Suprapubic skin (tissue), 3 donors: ENCODE measurements at regions not wholly inside any gene's neighbourhood (a gene's known extent, or its start where the extent isn't known, plus 50 kb on each side); places are given as distances from the start of the nearest gene placed in this dataset.

Experiments
- CTCF ChIP-seq, 2 donors: fragments of 200-600 bp in 1 of 2; fragments of 450-650 bp in 1 of 2; sonication (generic) in 1 of 2; IDR thresholded peaks; one replicate each; pipeline ENCODE4 v1.5.1; 2016 to 2019; ENCODE audit warnings: antibody characterized with exemption in 2 of 2, mild to moderate bottlenecking in 1 of 2, moderate library complexity in 1 of 2
- POLR2A ChIP-seq, 2 donors: fragments of 450-650 bp; IDR thresholded peaks; one replicate each; pipeline ENCODE4 v1.6.1; 2017; ENCODE audit warnings: antibody characterized with exemption in 2 of 2, mild to moderate bottlenecking in 2 of 2, moderate library complexity in 2 of 2

- no peak for TF ChIP-seq POLR2A (IDR thresholded peaks at IDR 0.05)
- no peak for TF ChIP-seq CTCF (IDR thresholded peaks at IDR 0.05)
Measured at GRCh38 chr6:16057446-16057845, 71.4 kb upstream of the MYLIP start.
